ENCODE measurements at regions not wholly inside any gene's neighbourhood (a gene's known extent, or its start where the extent isn't known, plus 50 kb on each side); places are given as distances from the start of the nearest gene placed in this dataset.
A peak's percentile ranks its signal among the peaks of the same experiment; 100 is the strongest.
"Not testable (repeated sequence)": the region's sequence is repeated elsewhere in the genome, so short reads cannot be mapped to it uniquely, and the experiment has no call there.

DNA sequence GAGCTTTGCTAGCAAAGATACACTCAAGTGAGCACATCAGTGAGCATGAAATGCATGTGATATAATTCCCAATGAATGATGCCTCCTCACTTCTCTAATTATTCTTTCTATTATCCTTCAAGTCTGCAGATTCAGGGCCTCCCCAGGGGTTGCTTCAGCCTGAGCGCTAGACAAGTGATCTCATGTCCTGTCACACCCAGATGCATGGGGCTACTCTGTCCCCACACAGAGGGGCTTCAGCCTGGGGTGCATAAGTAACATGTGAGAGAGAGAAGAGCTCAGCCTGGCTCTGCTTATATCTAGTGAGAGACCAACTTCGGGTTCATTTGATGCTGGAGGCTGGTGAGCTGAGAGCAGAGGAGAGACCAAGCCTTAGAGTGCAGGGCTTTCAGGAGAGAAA lies 85.2 kb downstream of the VPREB1 start:
- Histone ChIP-seq H3K27ac (no peak overlapping the region), H3K36me3 (no peaks in the 10 kb centered on the region), H3K4me1 (no peaks in the 10 kb centered on the region), H3K9me3 (no peaks in the 10 kb centered on the region), H3K27me3 (peaks cover 0 to 29% (median 5%) of the 10 kb centered on the region in 4 donors), H3K4me3 (no peak overlapping the region)
- TF ChIP-seq, protein P1, sequence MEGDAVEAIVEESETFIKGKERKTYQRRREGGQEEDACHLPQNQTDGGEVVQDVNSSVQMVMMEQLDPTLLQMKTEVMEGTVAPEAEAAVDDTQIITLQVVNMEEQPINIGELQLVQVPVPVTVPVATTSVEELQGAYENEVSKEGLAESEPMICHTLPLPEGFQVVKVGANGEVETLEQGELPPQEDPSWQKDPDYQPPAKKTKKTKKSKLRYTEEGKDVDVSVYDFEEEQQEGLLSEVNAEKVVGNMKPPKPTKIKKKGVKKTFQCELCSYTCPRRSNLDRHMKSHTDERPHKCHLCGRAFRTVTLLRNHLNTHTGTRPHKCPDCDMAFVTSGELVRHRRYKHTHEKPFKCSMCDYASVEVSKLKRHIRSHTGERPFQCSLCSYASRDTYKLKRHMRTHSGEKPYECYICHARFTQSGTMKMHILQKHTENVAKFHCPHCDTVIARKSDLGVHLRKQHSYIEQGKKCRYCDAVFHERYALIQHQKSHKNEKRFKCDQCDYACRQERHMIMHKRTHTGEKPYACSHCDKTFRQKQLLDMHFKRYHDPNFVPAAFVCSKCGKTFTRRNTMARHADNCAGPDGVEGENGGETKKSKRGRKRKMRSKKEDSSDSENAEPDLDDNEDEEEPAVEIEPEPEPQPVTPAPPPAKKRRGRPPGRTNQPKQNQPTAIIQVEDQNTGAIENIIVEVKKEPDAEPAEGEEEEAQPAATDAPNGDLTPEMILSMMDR (IDR thresholded peaks at IDR 0.05): no peak
- DNase-seq (no peak), ATAC-seq (no peak), FAIRE-seq (no peak)
- WGBS, 2 donors: 50 to 55% methylated on average over 2 of the region's 2 CpGs
- intact Hi-C loops (cut with DNase I): no loop called here

DNA sequence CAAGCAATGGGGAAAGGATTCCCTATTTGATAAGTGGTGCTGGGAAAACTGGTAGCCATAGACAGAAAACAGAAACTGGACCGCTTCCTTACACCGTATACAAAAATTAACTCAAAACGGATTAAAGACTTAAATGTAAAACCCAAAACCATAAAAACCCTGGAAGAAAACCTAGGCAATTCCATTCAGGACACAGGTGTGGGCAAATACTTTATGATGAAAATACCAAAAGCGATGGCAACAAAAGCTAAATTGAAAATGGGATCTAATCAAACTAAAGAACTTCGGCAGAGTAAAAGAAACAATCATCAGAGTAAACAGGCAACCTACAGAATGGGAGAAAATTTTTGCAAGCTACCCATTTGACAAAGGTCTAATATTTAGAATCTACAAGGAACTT lies 91.1 kb downstream of the VPREB1 start:
- H3K4me1 ChIP-seq; H3K4me3 ChIP-seq; FAIRE-seq; H3K27ac ChIP-seq; DNase-seq; H3K9me3 ChIP-seq; ATAC-seq; intact Hi-C loops (cut with DNase I); H3K36me3 ChIP-seq: not testable (repeated sequence)
- 47 to 69% methylated on average over 5 of the region's 5 CpGs for WGBS, 2 donors
- peaks cover 0 to 21% (median 2%) of the 10 kb centered on the region in 4 donors for H3K27me3 ChIP-seq

DNA sequence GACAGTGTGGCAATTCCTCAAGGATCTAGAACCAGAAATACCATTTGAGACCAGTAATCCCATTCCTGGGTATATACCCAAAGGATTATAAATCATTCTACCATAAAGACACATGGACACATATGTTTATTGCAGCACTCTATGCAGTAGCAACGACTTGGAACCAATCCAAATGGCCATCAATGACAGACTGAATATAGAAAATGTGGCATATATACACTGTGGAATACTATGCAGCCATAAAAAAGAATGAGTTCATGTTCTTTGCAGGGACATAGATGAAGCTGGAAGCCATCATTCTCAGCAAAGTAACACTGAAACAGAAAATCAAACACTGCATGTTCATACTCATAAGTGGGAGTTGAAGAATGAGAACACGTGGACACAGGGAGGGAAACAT lies 91.7 kb downstream of the VPREB1 start:
- H3K36me3 ChIP-seq; DNase-seq; H3K4me1 ChIP-seq; FAIRE-seq; H3K4me3 ChIP-seq; H3K27ac ChIP-seq; H3K9me3 ChIP-seq; ATAC-seq; intact Hi-C loops (cut with DNase I): not testable (repeated sequence)
- 38 to 42% methylated on average over 2 of the region's 2 CpGs for WGBS, 2 donors
- H3K27me3 ChIP-seq: peaks cover 0 to 14% (median 2%) of the 10 kb centered on the region in 4 donors

DNA sequence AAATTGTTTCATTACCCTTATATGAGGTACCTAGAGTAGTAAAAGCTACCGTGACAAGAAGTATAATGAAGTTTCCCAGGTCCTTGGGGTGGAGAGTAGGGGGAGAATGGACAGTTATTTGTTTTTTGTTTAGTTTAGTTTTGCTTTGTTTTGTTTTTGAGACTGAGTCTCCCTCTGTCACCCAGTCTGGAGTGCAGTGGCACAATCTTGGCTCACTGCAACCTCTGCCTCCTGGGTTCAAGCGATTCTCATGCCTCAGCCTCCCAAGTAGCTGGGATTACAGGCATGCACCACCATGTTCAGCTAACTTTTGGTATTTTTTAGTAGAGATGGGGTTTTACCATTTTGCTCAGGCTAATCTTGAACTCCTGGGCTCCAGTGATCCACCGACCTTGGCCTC lies 94.2 kb downstream of the VPREB1 start:
- 72 to 75% methylated on average over 3 of the region's 3 CpGs for WGBS, 2 donors
- H3K4me3 ChIP-seq; ATAC-seq; DNase-seq; H3K27me3 ChIP-seq; H3K27ac ChIP-seq; intact Hi-C loops (cut with DNase I); H3K9me3 ChIP-seq; FAIRE-seq; H3K4me1 ChIP-seq; H3K36me3 ChIP-seq: not testable (repeated sequence)

DNA sequence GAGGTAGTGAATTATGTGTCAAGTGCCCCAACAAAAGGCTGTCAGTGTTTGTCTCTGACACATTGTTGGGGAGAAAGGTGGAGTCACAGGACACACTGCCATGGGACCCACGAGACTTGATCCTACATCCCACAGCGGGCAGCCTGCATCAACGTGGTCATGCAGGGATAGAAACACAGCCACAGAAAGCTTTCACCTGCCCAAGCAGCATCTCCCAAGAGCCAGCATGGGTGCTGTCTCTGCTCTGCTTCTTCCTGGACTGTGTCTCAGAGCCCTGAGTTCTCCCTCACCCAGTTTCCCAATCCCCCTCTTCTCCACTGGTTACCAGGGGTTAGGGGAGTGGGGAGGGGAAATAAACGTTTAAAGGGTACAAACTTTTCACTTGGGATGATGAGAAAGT lies 97.2 kb downstream of the VPREB1 start:
- 60 to 71% methylated on average over 4 of the region's 4 CpGs for WGBS, 2 donors
- FAIRE-seq: no peak
- ATAC-seq: no peak
- Histone ChIP-seq H3K27me3 (no peaks in the 10 kb centered on the region), H3K36me3 (no peaks in the 10 kb centered on the region), H3K27ac (no peak overlapping the region), H3K4me1 (peaks cover 0 to 13% (median 0%) of the 10 kb centered on the region in 3 donors), H3K4me3 (no peak overlapping the region), H3K9me3 (no peaks in the 10 kb centered on the region)
- TF ChIP-seq, protein P1 (IDR thresholded peaks at IDR 0.05): no peak
- no peak for DNase-seq
- intact Hi-C loops (cut with DNase I): no loop called here

DNA sequence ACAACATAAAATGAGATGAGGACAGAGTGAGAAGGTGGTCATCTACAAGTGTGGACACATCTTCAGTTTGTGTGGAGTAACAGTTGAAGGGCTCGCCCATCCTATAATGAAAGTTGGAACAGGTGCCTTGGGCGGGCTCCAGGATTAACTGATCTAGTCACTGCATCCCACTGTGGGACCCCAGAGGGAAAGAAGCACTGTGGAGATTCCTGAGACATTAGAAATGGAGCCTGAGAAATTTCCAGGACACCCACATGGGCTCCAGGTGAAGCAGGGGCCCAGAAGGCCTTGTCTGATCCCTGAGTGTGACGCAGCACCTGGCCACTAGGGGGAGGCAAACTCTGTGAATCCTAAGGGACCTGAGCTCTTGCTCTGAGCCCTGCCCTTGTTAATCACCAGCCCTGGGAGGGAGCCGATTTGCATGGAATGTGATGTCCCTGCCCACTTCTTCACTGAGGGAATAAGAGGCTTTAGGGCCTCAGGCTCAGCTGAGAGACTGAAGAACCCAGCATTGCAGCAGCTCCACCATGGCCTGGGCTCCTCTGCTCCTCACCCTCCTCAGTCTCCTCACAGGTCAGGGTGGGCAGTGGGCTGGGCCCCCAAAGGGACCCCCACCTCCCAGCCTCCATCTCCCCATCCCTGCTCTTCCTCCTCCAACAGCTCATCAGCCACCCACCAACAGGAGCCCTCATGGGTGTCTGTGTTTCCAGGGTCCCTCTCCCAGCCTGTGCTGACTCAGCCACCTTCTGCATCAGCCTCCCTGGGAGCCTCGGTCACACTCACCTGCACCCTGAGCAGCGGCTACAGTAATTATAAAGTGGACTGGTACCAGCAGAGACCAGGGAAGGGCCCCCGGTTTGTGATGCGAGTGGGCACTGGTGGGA lies 98.4 kb downstream of the VPREB1 start:
- no peaks in the 10 kb centered on the region for H3K27me3 ChIP-seq
- H3K9me3 ChIP-seq: no peaks in the 10 kb centered on the region
- peak overlapping the region in 1 of 4 donors; percentile 12 for H3K27ac ChIP-seq
- WGBS, 2 donors: 67 to 68% methylated on average over 8 of the region's 8 CpGs
- H3K36me3 ChIP-seq: no peaks in the 10 kb centered on the region
- DNase-seq: peak; percentile 70 to 94 (median 87)
- FAIRE-seq: no peak
- peak; percentile 92 to 98 (median 96) for ATAC-seq
- TF ChIP-seq, protein P1 (IDR thresholded peaks at IDR 0.05): peak; percentile 91 to 97 (median 96)
- no peak overlapping the region for H3K4me3 ChIP-seq
- intact Hi-C loops (cut with DNase I): no loop called here
- peaks cover 0 to 13% (median 0%) of the 10 kb centered on the region in 3 donors for H3K4me1 ChIP-seq
